ENCODE measurements at regions not wholly inside any gene's neighbourhood (a gene's known extent, or its start where the extent isn't known, plus 50 kb on each side); places are given as distances from the start of the nearest gene placed in this dataset.

- H3K36me3 ChIP-seq (ENCODE audit: low read depth): no peaks in the 10 kb centered on the region
- DNase-seq: no peak
- H3F3A ChIP-seq (ENCODE audit: insufficient read depth, low read depth): no peaks in the 10 kb centered on the region
- no peak overlapping the region for H2AFZ ChIP-seq
- no peaks in the 10 kb centered on the region for H4K20me1 ChIP-seq (ENCODE audit: insufficient read depth)
- POLR2A ChIA-PET (ENCODE audit: unreplicated experiment): no interaction called here
- H3K79me2 ChIP-seq (ENCODE audit: low read depth): no peaks in the 10 kb centered on the region
- peaks cover 12% of the 10 kb centered on the region for H3K9me3 ChIP-seq (ENCODE audit: insufficient read depth, low read depth)
- BruUV-seq (replicated peaks): no TSS peak
- H3K27me3 ChIP-seq (ENCODE audit: insufficient read depth, low read depth): no peaks in the 10 kb centered on the region
- H3K4me2 ChIP-seq: no peak overlapping the region
- no peak overlapping the region for H3K4me3 ChIP-seq
- H3K9me2 ChIP-seq (ENCODE audit: insufficient read depth): no peaks in the 10 kb centered on the region
- CTCF ChIA-PET: no interaction called here
- TF ChIP-seq CTCF (conservative IDR thresholded peaks at IDR 0.05) (no peak), EZH2 (IDR thresholded peaks at IDR 0.05; ENCODE audit: low read depth) (no peak)
- intact Hi-C loops (cut with micrococcal nuclease; ENCODE audit: unreplicated experiment): no loop called here
- H3K27ac ChIP-seq: no peak overlapping the region
- H3K4me1 ChIP-seq (replicated peaks; ENCODE audit: insufficient read depth): no peaks in the 10 kb centered on the region
These were observed 381.8 kb downstream of the BTG1 start for GRCh38 chr12:91763654-91764370.

GRCh38 chr12:91753649-91754048, 392.0 kb downstream of the BTG1 start:
- no peak overlapping the region for H2AFZ ChIP-seq
- POLR2A ChIA-PET (ENCODE audit: unreplicated experiment): no interaction called here
- BruUV-seq (replicated peaks): no TSS peak
- no peak overlapping the region for H3K4me2 ChIP-seq
- H4K20me1 ChIP-seq (ENCODE audit: insufficient read depth): no peaks in the 10 kb centered on the region
- no peaks in the 10 kb centered on the region for H3K9me2 ChIP-seq (ENCODE audit: insufficient read depth)
- no peaks in the 10 kb centered on the region for H3K4me1 ChIP-seq (replicated peaks; ENCODE audit: insufficient read depth)
- CTCF ChIA-PET: no interaction called here
- no peaks in the 10 kb centered on the region for H3F3A ChIP-seq (ENCODE audit: insufficient read depth, low read depth)
- DNase-seq: no peak
- H3K79me2 ChIP-seq (ENCODE audit: low read depth): no peaks in the 10 kb centered on the region
- no peaks in the 10 kb centered on the region for H3K36me3 ChIP-seq (ENCODE audit: low read depth)
- no peaks in the 10 kb centered on the region for H3K27me3 ChIP-seq (ENCODE audit: insufficient read depth, low read depth)
- H3K4me3 ChIP-seq: no peak overlapping the region
- no peak overlapping the region for H3K27ac ChIP-seq
- intact Hi-C loops (cut with micrococcal nuclease; ENCODE audit: unreplicated experiment): no loop called here
- no peak for TF ChIP-seq CTCF (conservative IDR thresholded peaks at IDR 0.05)
- TF ChIP-seq EZH2 (IDR thresholded peaks at IDR 0.05; ENCODE audit: low read depth): no peak
- H3K9me3 ChIP-seq (ENCODE audit: insufficient read depth, low read depth): 0 out of 2 replicates have a peak, but pooled peaks cover 5% of the 10 kb centered on the region

- CTCF ChIA-PET: no interaction called here
These were observed 398.7 kb downstream of the BTG1 start for GRCh38 chr12:91746976-91747375.

More at GRCh38 chr12:91746976-91747375, 398.7 kb downstream of the BTG1 start:
- Histone ChIP-seq H3K79me2 (ENCODE audit: low read depth) (no peaks in the 10 kb centered on the region), H3K9me3 (ENCODE audit: insufficient read depth, low read depth) (0 out of 2 replicates have a peak, but pooled peaks cover 5% of the 10 kb centered on the region), H3K9me2 (ENCODE audit: insufficient read depth) (no peaks in the 10 kb centered on the region), H3K4me1 (replicated peaks; ENCODE audit: insufficient read depth) (no peaks in the 10 kb centered on the region), H3K27me3 (ENCODE audit: insufficient read depth, low read depth) (no peaks in the 10 kb centered on the region), H3K27ac (no peak overlapping the region), H2AFZ (no peak overlapping the region), H4K20me1 (ENCODE audit: insufficient read depth) (no peaks in the 10 kb centered on the region), H3F3A (ENCODE audit: insufficient read depth, low read depth) (no peaks in the 10 kb centered on the region), H3K4me3 (no peak overlapping the region), H3K4me2 (no peak overlapping the region), H3K36me3 (ENCODE audit: low read depth) (no peaks in the 10 kb centered on the region)
- no peak for TF ChIP-seq CTCF (conservative IDR thresholded peaks at IDR 0.05)
- TF ChIP-seq EZH2 (IDR thresholded peaks at IDR 0.05; ENCODE audit: low read depth): no peak
- no peak for DNase-seq
- BruUV-seq (replicated peaks): no TSS peak
- intact Hi-C loops (cut with micrococcal nuclease; ENCODE audit: unreplicated experiment): no loop called here
- POLR2A ChIA-PET (ENCODE audit: unreplicated experiment): no interaction called here

Measured in PC-9 (cell line).